HG02870 (cell line): ENCODE measurements at regions not wholly inside any gene's neighbourhood (a gene's known extent, or its start where the extent isn't known, plus 50 kb on each side); places are given as distances from the start of the nearest gene placed in this dataset.

Experiments
- ATAC-seq: cut with Tn5 transposase; IDR thresholded peaks from one replicate; pipeline ENCODE4 v1.9.1; 2021; ENCODE audit warnings: mild to moderate bottlenecking, moderate library complexity; ENCODE audit not compliant: unreplicated experiment

DNA sequence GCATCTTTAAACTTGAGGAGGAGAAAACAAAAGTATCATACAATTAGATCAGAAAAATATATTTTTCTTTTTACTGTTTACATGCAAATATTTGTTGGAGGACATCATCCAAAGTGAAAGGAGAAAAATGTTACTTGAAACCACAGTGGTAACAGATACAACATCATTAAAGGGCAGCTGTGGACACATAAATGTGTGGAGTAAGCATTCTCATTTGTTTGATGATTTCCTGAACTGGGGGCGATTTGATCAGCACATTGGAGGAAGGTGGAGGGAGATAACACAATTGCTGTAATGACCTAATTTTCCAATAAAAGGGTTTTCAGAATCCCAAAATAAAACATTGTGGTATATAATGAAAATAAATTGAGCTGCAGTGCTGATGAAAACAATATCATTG lies 314.5 kb upstream of the HS3ST1 start:
- ATAC-seq = no peak

- no peak for ATAC-seq
Observed at GRCh38 chr4:11741190-11741652, 312.5 kb upstream of the HS3ST1 start.

GRCh38 chr4:11739992-11740391 lies 311.3 kb upstream of the HS3ST1 start:
- ATAC-seq = no peak

GRCh38 chr4:11736978-11737377 lies 308.3 kb upstream of the HS3ST1 start:
- ATAC-seq = no peak

GRCh38 chr4:11735651-11736050 lies 307.0 kb upstream of the HS3ST1 start:
- no peak for ATAC-seq

- ATAC-seq = no peak
Observed at GRCh38 chr4:11732155-11732554, 303.5 kb upstream of the HS3ST1 start.

DNA sequence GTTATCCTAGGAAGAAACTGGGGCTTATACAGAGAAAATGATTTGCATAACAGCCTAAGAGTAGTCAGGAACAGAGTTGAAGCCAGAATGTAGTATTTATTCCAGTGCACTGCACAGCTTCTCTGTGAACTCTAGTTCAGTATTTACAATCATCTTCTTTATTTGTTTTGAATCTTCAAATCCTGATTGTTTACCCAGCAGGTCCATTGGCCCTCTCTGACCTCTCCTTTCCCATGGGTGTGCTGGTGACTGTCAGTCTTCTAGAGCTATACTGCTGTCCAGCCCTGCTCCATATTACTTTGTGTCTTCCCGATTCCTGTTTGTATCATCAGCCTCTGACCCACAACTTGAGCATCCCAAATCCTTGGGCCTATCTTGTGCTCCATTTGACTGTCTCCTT lies 301.9 kb upstream of the HS3ST1 start:
- ATAC-seq = no peak

GRCh38 chr4:11729548-11729947 lies 300.9 kb upstream of the HS3ST1 start:
- no peak for ATAC-seq

DNA sequence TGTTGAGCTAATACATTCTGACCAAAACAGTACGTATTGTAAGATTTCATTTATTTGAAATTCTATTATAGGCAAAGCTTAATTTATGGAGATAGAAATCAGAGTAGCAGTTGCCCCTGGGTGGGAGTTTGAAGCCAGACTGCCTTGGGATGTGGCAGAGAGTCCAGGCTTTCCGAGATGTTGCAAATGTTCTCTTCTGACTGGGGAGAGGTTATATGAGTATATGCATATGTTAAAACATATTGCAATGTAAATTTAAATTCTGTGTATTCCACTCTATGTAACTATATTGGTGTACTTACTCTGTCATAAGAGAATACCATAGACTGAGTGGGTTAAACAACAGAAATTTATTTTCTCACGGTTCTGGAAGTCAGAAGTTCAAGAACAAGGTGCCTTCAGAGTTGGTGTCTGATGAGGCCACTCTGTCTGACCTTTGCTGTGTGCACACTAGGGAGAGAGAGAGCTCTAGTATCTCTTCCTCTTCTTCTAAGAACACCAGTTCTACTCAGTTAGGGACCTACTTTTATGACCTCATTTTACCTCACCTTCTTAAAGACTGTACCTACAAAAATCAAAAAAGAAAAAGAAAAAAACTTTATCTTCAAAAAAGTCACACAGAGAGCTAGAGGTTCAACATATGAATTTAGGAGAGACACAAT lies 299.3 kb upstream of the HS3ST1 start:
- ATAC-seq = no peak

- ATAC-seq = no peak
Observed at GRCh38 chr4:11724731-11725130, 296.0 kb upstream of the HS3ST1 start.

- ATAC-seq = no peak
Observed at GRCh38 chr4:11722223-11722622, 293.5 kb upstream of the HS3ST1 start.

- no peak for ATAC-seq
Observed at GRCh38 chr4:11720292-11720691, 291.6 kb upstream of the HS3ST1 start.

DNA sequence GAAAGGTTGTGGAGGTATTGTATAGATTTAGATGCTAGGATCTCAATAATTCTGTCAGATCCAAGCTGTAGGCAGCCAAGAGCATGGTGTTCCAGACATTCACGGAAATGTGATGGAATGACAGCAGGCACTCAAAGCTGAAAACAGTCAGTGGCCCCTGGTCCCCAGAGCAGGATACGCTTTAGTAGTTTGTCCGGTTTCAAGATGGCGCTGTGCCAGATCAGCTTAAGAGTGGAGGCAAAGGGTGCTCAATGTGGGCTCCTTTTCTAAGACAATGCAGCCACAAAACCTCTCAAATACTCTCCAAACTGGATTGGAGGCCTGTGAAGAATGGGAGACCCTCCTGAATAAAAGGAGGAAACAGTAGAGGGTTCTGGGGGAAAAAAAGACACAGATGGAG lies 291.2 kb upstream of the HS3ST1 start:
- ATAC-seq = no peak

DNA sequence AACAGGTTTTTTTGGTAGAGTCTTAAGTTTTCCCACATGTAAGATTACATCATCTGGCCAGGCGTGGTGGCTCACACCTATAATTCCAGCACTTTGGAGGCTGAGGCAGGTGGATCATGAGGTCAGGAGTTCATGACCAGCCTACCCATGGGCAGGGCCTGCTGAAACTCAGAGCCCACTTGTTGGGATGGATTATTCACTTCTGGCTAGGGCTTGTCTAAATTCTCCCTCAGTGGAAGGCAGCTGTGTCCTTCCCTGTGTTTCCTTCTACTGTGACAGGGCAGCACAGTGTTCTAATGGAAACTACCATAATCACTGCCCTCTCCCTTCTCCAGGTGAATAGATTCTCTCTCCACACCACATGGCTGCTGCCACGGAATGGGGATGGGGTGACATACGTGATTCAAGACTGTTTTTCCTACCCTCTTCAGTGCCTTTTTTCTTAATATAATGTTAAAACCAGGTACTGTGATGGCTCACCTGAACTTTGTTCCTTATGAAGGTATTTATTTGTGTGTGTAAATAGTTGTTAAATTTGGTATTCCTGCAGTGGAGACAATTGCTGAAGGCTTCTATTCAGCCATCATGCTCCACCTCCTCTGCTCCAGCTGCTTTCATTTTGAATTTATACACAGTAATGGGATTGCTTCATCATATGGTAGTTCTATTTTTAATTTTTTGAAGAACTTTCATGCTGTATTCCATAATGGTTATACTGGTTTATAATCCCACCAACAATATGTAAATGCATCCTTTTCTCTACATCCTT lies 287.2 kb upstream of the HS3ST1 start:
- no peak for ATAC-seq

DNA sequence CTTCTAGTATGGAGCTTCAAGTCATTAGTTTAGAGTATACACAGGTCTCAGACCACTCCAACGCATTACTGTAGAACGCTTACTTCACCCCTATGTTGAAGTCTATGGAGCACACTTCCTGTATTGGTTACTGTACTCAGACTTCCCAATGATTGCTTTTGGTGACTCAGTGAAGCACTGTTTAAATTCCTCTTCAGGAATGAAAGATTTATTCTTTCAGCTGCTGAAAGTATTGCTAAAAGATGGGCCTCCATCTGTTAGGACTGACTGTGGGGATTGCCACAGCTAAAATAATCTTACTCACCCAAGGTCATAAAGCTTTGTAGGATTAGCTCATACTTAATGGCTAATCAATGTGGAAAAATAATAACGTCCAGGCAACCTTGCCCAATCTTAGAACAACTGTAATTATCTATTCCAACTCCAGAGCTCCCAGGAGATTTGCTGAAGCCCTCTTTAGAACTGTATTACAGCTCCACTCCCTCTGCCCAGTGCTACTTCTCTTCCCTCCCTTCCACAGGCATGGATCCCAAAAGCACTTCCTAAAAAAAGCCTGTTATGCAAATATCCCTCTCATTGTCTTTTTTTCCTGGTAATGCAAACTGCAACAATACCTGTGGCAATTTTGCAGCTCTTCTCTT lies 281.9 kb upstream of the HS3ST1 start:
- no peak for ATAC-seq

DNA sequence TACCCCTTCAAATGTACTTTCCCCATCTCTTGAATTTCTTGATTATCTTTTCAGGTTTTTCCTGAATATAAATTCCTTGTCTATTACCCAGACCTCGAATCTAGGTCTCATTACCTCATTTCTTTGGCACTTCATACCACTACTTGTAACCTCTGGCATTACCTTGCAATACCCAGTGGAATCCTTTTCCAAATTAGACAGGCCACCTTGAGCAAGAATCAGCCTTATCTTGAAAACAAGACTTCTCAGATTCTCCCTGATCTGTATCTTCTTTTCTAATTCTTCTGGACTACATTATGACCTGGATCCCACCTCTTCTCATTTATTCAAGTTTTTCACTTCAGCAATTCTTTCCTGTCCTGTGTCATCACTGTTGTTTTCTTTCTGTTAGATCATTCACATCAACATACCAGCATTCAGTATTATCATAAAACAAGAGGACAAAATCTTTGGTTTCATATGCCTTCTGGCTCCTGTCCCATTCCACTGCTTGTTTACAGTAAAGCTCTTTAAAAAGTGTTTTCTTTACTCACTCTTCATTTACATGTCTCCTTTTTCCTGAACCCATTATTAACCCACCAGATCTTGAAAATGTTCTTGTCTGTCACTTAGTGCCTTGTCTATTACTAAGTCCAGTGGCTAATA lies 275.6 kb upstream of the HS3ST1 start:
- no peak for ATAC-seq

- ATAC-seq = no peak
Observed at GRCh38 chr4:11702886-11703557, 274.3 kb upstream of the HS3ST1 start.

GRCh38 chr4:11701966-11702725 lies 273.5 kb upstream of the HS3ST1 start:
- ATAC-seq = no peak

- ATAC-seq = no peak
Observed at GRCh38 chr4:11700751-11701226, 272.1 kb upstream of the HS3ST1 start.
